ENCODE measurements at regions not wholly inside any gene's neighbourhood (a gene's known extent, or its start where the extent isn't known, plus 50 kb on each side); places are given as distances from the start of the nearest gene placed in this dataset.

DNA sequence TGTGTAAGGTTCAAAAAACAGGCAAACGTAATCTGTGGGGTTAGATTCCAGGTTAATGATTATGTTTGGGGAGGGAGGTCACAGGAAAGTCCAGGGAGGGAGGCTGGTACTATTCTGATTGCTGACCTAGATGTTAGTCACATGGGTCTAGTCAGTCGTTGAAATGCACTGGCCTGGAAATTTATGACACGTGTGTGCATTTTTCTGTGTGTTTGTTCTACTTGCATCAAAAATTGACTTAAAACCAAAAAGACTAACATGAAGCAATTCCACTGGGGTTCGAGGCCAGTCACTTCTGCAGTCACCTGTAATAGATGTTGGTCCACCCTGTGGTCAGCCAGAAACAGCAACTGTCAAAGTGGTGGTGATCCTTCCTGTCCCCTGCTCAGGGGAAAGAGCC is 104.2 kb upstream of the MLN start:
- H3K27me3 ChIP-seq = no peaks in the 10 kb centered on the region
- peak; percentile 58 to 86 (median 78) for ATAC-seq
- H3K4me1 ChIP-seq = peaks cover 3 to 52% (median 23%) of the 10 kb centered on the region in 4 donors
- H3K4me3 ChIP-seq = no peak overlapping the region
- DNase-seq = peak in 2 of 3 donors; percentile 65 to 82
- WGBS (ENCODE audit: insufficient coverage, low coverage, low lambda C conversion rate, missing lambda C conversion rate) = 16% methylated on average over 3 of the region's 4 CpGs
- H3K27ac ChIP-seq = peak overlapping the region; percentile 63 to 98 (median 80)
- TF ChIP-seq, protein P1, sequence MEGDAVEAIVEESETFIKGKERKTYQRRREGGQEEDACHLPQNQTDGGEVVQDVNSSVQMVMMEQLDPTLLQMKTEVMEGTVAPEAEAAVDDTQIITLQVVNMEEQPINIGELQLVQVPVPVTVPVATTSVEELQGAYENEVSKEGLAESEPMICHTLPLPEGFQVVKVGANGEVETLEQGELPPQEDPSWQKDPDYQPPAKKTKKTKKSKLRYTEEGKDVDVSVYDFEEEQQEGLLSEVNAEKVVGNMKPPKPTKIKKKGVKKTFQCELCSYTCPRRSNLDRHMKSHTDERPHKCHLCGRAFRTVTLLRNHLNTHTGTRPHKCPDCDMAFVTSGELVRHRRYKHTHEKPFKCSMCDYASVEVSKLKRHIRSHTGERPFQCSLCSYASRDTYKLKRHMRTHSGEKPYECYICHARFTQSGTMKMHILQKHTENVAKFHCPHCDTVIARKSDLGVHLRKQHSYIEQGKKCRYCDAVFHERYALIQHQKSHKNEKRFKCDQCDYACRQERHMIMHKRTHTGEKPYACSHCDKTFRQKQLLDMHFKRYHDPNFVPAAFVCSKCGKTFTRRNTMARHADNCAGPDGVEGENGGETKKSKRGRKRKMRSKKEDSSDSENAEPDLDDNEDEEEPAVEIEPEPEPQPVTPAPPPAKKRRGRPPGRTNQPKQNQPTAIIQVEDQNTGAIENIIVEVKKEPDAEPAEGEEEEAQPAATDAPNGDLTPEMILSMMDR (IDR thresholded peaks at IDR 0.05) = no peak
- TF ChIP-seq POLR2A (IDR thresholded peaks at IDR 0.05) = peak; percentile 16
- H3K36me3 ChIP-seq = no peaks in the 10 kb centered on the region
- no peaks in the 10 kb centered on the region for H3K9me3 ChIP-seq
- intact Hi-C loops (cut with DNase I) = no loop called here

DNA sequence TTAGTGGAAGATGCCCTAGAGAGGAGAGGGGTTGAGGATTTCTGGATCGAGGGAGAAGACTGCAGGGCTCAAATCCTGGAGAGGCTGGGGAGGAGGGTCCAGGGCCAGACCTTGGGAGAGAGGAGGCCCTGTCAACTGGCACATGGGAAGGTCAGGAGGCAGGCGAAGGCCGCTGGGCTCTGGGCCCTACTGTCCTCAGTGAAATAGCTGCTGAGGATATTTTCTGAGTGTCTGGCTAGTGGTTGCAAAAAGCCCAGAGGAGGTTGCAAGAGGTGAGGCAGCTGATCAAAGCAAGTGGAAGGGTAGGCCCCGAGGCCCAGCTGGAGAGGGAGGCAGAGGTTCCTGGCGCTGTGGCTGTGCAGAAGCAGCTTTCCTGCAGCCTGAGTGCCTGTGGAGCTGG is 103.4 kb upstream of the MLN start:
- H3K27me3 ChIP-seq = no peaks in the 10 kb centered on the region
- 21% methylated on average over 4 of the region's 5 CpGs for WGBS (ENCODE audit: insufficient coverage, low coverage, low lambda C conversion rate, missing lambda C conversion rate)
- H3K9me3 ChIP-seq = no peaks in the 10 kb centered on the region
- H3K4me3 ChIP-seq = no peak overlapping the region
- peak in 2 of 3 donors; percentile 74 to 77 for DNase-seq
- no peaks in the 10 kb centered on the region for H3K36me3 ChIP-seq
- peak; percentile 5 to 49 (median 26) for ATAC-seq
- intact Hi-C loops (cut with DNase I) = no loop called here
- peak overlapping the region; percentile 79 to 98 (median 80) for H3K27ac ChIP-seq
- peaks cover 3 to 52% (median 23%) of the 10 kb centered on the region in 4 donors for H3K4me1 ChIP-seq
- TF ChIP-seq, protein P1 (IDR thresholded peaks at IDR 0.05) = no peak
- no peak for TF ChIP-seq POLR2A (IDR thresholded peaks at IDR 0.05)

DNA sequence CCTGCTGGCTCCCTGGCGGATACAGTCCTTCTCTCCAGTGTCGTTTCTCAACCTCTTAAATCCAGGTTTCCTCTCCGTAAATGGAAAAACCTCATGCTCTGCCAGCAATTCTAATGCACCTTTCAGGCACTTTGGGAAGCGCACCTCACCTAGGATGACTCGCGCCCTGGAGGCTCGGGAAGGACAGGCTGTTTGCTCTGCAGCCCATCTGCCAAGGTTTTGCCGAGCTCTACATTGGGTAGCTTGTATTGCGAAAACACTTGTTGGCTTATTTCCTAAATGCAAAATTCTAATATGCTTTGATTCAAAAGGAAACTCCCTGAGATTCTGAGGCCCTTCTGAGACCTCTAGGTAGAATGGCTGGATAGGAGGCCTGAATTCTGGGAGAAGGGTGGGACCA is 102.6 kb upstream of the MLN start:
- intact Hi-C loops (cut with DNase I) = no loop called here
- 33% methylated on average over 9 of the region's 9 CpGs for WGBS (ENCODE audit: insufficient coverage, low coverage, low lambda C conversion rate, missing lambda C conversion rate)
- H3K4me3 ChIP-seq = peak overlapping the region in 2 of 3 donors; percentile 26 to 50
- DNase-seq (peak; percentile 82 to 93 (median 91)), ATAC-seq (peak; percentile 65 to 80 (median 73))
- H3K27ac ChIP-seq = peak overlapping the region; percentile 79 to 98 (median 80)
- no peaks in the 10 kb centered on the region for H3K9me3 ChIP-seq
- H3K4me1 ChIP-seq = peaks cover 3 to 52% (median 23%) of the 10 kb centered on the region in 4 donors
- H3K36me3 ChIP-seq = no peaks in the 10 kb centered on the region
- H3K27me3 ChIP-seq = no peaks in the 10 kb centered on the region
- TF ChIP-seq POLR2A (IDR thresholded peaks at IDR 0.05) = peak; percentile 37
- TF ChIP-seq, protein P1 (IDR thresholded peaks at IDR 0.05) = no peak

DNA sequence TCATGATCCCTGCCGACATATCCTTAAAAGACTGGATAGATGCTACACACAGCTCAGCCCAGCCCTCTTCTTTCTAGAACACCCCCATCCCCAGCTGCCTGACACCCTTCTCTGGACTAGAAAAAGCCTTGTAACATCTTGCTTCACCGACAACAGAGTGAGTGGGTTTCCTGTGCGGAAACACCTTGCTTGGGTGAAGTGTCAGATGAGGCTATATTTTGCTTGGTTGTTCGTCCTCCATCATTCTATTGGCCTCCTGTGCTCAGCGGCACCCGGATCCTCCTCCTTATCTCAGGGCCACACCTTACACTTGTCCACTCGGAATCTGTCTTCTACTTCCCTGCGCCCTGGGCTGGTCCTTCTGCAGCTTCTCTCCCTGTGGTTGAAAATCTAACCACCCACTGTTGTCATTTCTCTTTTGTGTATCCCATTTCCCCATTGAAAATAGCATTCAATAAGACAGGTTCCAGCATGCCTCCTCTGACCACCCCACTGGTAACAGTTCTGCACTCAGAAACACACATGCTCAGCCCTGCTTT is 101.3 kb upstream of the MLN start:
- intact Hi-C loops (cut with DNase I) = no loop called here
- Histone ChIP-seq H3K27ac (no peak overlapping the region), H3K4me3 (peak overlapping the region in 2 of 3 donors; percentile 26 to 50), H3K4me1 (peaks cover 3 to 51% (median 23%) of the 10 kb centered on the region in 4 donors), H3K9me3 (no peaks in the 10 kb centered on the region), H3K36me3 (no peaks in the 10 kb centered on the region), H3K27me3 (no peaks in the 10 kb centered on the region)
- no peak for ATAC-seq
- DNase-seq = peak in 1 of 3 donors; percentile 22
- WGBS (ENCODE audit: insufficient coverage, low coverage, low lambda C conversion rate, missing lambda C conversion rate) = 57% methylated on average over 8 of the region's 8 CpGs
- TF ChIP-seq, protein P1 (IDR thresholded peaks at IDR 0.05) = no peak
- no peak for TF ChIP-seq POLR2A (IDR thresholded peaks at IDR 0.05)
